GM21367 (cell line): ENCODE measurements at regions not wholly inside any gene's neighbourhood (a gene's known extent, or its start where the extent isn't known, plus 50 kb on each side); places are given as distances from the start of the nearest gene placed in this dataset.
"Not testable (repeated sequence)": the region's sequence is repeated elsewhere in the genome, so short reads cannot be mapped to it uniquely, and the experiment has no call there.

Source experiments
- ATAC-seq: cut with Tn5 transposase; IDR thresholded peaks from one replicate; pipeline ENCODE4 v1.9.1; 2021; ENCODE audit not compliant: unreplicated experiment

- no peak for ATAC-seq
Measured at GRCh38 chr14:86196471-86196870, 666.5 kb downstream of the FLRT2 start.

- no peak for ATAC-seq
Measured at GRCh38 chr14:86193756-86194155, 663.8 kb downstream of the FLRT2 start.

- ATAC-seq = no peak
Measured at GRCh38 chr14:86179980-86180379, 650.0 kb downstream of the FLRT2 start.

GRCh38 chr14:86168371-86168770 lies 638.4 kb downstream of the FLRT2 start:
- no peak for ATAC-seq

GRCh38 chr14:86166541-86166940 lies 636.6 kb downstream of the FLRT2 start:
- ATAC-seq = no peak

GRCh38 chr14:86153480-86153879 lies 623.5 kb downstream of the FLRT2 start:
- no peak for ATAC-seq

- ATAC-seq = no peak
Measured at GRCh38 chr14:86143248-86143647, 613.3 kb downstream of the FLRT2 start.

- ATAC-seq = no peak
Measured at GRCh38 chr14:86141966-86142365, 612.0 kb downstream of the FLRT2 start.

- ATAC-seq = no peak
Measured at GRCh38 chr14:86129426-86129825, 599.5 kb downstream of the FLRT2 start.

GRCh38 chr14:86124328-86124727 lies 594.4 kb downstream of the FLRT2 start:
- no peak for ATAC-seq

GRCh38 chr14:86115972-86116371 lies 586.0 kb downstream of the FLRT2 start:
- no peak for ATAC-seq

- ATAC-seq = not testable (repeated sequence)
Measured at GRCh38 chr14:86110871-86111270, 580.9 kb downstream of the FLRT2 start.

GRCh38 chr14:86104691-86105265 lies 574.8 kb downstream of the FLRT2 start:
- ATAC-seq = no peak

- ATAC-seq = no peak
Measured at GRCh38 chr14:86094512-86094911, 564.6 kb downstream of the FLRT2 start.

GRCh38 chr14:86091811-86092210 lies 561.9 kb downstream of the FLRT2 start:
- no peak for ATAC-seq

- no peak for ATAC-seq
Measured at GRCh38 chr14:86088156-86088555, 558.2 kb downstream of the FLRT2 start.

GRCh38 chr14:86087377-86087776 lies 557.4 kb downstream of the FLRT2 start:
- no peak for ATAC-seq

- ATAC-seq = no peak
Measured at GRCh38 chr14:86086962-86087361, 557.0 kb downstream of the FLRT2 start.

GRCh38 chr14:86084097-86084496 lies 554.2 kb downstream of the FLRT2 start:
- ATAC-seq = no peak

GRCh38 chr14:86083616-86084015 lies 553.7 kb downstream of the FLRT2 start:
- ATAC-seq = no peak

GRCh38 chr14:86072116-86072894 lies 542.4 kb downstream of the FLRT2 start:
- ATAC-seq = no peak

- ATAC-seq = no peak
Measured at GRCh38 chr14:86066651-86067050, 536.7 kb downstream of the FLRT2 start.

- ATAC-seq = no peak
Measured at GRCh38 chr14:86065407-86065806, 535.5 kb downstream of the FLRT2 start.
